ENCODE measurements at regions not wholly inside any gene's neighbourhood (a gene's known extent, or its start where the extent isn't known, plus 50 kb on each side); places are given as distances from the start of the nearest gene placed in this dataset.

- no peak overlapping the region for H3K27ac ChIP-seq
- H3K27me3 ChIP-seq (replicated peaks; ENCODE audit: insufficient read depth) = no peaks in the 10 kb centered on the region
- H3K36me3 ChIP-seq = no peaks in the 10 kb centered on the region
- H3K4me3 ChIP-seq = no peak overlapping the region
- H3K9me3 ChIP-seq = no peaks in the 10 kb centered on the region
- H3K4me1 ChIP-seq (ENCODE audit: control insufficient read depth in 1 of 2, low read depth in 2 of 2) = no peaks in the 10 kb centered on the region
- ATAC-seq (ENCODE audit: insufficient number of reproducible peaks, low FRiP score, low read depth) (no peak), DNase-seq (ENCODE audit: low spot score) (no peak)
- TF ChIP-seq CTCF (IDR thresholded peaks at IDR 0.05) = no peak
Observed at GRCh38 chr3:107309312-107309711, 67.9 kb upstream of the CCDC54 start.

GRCh38 chr3:107313711-107314110 is 63.5 kb upstream of the CCDC54 start:
- Histone ChIP-seq H3K9me3 (no peaks in the 10 kb centered on the region), H3K4me3 (no peak overlapping the region), H3K27me3 (replicated peaks; ENCODE audit: insufficient read depth) (no peaks in the 10 kb centered on the region), H3K4me1 (ENCODE audit: control insufficient read depth in 1 of 2, low read depth in 2 of 2) (no peaks in the 10 kb centered on the region), H3K36me3 (no peaks in the 10 kb centered on the region), H3K27ac (no peak overlapping the region)
- ATAC-seq (ENCODE audit: insufficient number of reproducible peaks, low FRiP score, low read depth) (no peak), DNase-seq (ENCODE audit: low spot score) (no peak)
- no peak for TF ChIP-seq CTCF (IDR thresholded peaks at IDR 0.05)

- H3K9me3 ChIP-seq = no peaks in the 10 kb centered on the region
- no peak for TF ChIP-seq CTCF (IDR thresholded peaks at IDR 0.05)
Observed at GRCh38 chr3:107315141-107315540, 62.1 kb upstream of the CCDC54 start.

DNA sequence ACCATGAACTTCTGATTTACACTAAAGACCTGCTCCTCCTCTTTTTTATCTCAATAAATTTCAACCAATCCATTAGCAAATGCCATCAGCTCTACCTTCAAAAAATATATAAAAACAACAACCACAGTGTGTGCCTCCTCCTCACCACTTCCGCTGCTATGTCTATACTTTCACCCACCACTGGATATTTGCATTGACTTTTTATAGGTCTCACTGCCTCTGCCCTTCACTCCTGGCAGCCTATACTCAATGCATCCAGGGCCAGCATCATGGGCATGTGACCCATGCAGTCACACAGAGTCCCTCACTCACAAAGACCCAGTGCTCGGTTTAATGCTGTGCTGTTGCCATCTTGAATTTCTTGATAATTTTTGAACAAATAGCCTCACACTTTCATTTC is 53.5 kb upstream of the CCDC54 start:
- no peak for TF ChIP-seq CTCF (IDR thresholded peaks at IDR 0.05)

More at GRCh38 chr3:107315141-107315540, 62.1 kb upstream of the CCDC54 start:
- Histone ChIP-seq H3K36me3 (no peaks in the 10 kb centered on the region), H3K27ac (peak overlapping the region in 1 of 2 donors; percentile 29), H3K4me3 (no peak overlapping the region), H3K4me1 (ENCODE audit: control insufficient read depth in 1 of 2, low read depth in 2 of 2) (no peaks in the 10 kb centered on the region), H3K27me3 (replicated peaks; ENCODE audit: insufficient read depth) (no peaks in the 10 kb centered on the region)
- DNase-seq (ENCODE audit: low spot score) = no peak
- ATAC-seq (ENCODE audit: insufficient number of reproducible peaks, low FRiP score, low read depth) = no peak

DNA sequence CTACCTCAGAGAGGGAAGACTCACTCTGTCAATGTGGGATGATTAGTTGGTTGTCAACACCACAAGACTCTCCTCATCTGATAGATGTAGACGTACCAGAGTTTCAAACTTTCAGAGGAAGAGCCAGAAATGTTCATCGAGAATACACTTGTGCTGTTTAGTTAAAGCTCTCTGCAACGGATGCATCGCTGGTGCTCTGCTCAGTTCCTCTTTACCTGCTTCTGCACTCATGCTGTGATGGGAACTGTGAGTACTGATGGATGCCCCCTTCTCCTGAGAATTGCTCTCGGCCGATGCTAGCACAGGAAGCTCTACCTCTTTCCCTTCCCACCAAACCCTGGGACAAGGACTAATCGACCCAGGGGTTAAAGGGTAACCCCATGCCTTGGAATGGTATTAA is 51.8 kb upstream of the CCDC54 start:
- TF ChIP-seq CTCF (IDR thresholded peaks at IDR 0.05) = no peak
- Histone ChIP-seq H3K27me3 (replicated peaks; ENCODE audit: insufficient read depth) (no peaks in the 10 kb centered on the region), H3K9me3 (no peaks in the 10 kb centered on the region), H3K36me3 (no peaks in the 10 kb centered on the region), H3K27ac (no peak overlapping the region), H3K4me1 (ENCODE audit: control insufficient read depth in 1 of 2, low read depth in 2 of 2) (no peaks in the 10 kb centered on the region), H3K4me3 (no peak overlapping the region)
- no peak for DNase-seq (ENCODE audit: low spot score)
- no peak for ATAC-seq (ENCODE audit: insufficient number of reproducible peaks, low FRiP score, low read depth)

More for the DNA sequence above, 53.5 kb upstream of the CCDC54 start:
- Histone ChIP-seq H3K4me3 (no peak overlapping the region), H3K4me1 (ENCODE audit: control insufficient read depth in 1 of 2, low read depth in 2 of 2) (no peaks in the 10 kb centered on the region), H3K27ac (no peak overlapping the region), H3K36me3 (no peaks in the 10 kb centered on the region), H3K9me3 (no peaks in the 10 kb centered on the region), H3K27me3 (replicated peaks; ENCODE audit: insufficient read depth) (no peaks in the 10 kb centered on the region)
- no peak for ATAC-seq (ENCODE audit: insufficient number of reproducible peaks, low FRiP score, low read depth)
- DNase-seq (ENCODE audit: low spot score) = no peak
